ENCODE measurements at regions not wholly inside any gene's neighbourhood (a gene's known extent, or its start where the extent isn't known, plus 50 kb on each side); places are given as distances from the start of the nearest gene placed in this dataset.
"Not testable (repeated sequence)": the region's sequence is repeated elsewhere in the genome, so short reads cannot be mapped to it uniquely, and the experiment has no call there.

DNA sequence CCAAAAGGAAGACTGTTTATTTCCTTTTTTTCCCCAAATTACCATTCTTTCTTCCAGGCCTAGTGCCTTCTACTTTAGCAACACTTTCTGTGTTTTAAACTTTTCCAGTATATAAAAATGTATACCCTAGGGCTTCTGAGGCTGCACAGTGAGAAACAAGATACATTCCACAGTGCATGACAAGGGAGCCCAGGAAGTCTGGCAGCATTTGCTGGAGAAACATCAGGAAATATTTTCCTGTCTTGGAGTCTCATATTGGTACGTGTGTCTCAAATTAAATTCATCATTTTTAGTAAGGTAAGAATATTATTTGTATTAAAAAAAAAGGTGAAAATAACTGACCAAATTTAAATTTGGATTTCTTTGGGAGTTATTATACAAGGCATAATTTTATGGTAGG is 662.6 kb downstream of the RFPL4B start:
- DNase-seq, result no peak

DNA sequence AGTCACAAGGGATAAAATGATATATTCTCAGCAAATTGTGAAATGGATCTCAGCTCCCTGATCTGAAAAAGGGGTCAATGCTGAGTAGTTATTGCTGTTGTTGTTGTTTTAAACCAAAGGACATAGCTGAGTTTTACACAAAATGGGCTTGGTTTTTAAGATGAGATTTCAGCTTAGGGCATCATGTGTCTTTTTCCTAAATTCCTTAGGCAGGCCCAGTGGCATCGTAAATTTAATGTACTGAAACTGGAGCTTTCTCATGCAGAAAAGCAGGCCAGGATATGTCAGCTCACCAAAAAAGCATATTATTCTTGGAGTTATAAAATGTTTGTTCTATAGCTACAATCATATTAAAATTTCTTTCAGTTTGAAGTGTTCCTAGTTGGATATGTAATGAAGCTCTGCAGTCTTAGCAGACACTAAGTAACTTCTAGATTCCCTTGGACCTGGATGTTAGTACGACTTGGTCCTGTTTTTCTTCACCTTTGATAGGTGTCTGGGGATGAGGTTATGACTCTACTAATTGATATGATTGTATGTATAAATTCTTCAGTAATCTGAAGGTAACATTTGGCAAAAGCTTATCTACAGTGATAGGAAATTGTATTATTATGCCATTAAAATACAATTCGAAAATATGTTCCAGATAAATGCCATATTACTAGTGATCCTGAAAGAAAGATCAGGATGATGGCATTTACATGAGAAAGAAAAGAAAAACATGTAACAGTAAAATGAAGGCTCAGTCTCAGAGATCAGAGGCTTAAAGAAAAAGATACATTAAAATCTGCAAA is 663.3 kb downstream of the RFPL4B start:
- no peak for DNase-seq

DNA sequence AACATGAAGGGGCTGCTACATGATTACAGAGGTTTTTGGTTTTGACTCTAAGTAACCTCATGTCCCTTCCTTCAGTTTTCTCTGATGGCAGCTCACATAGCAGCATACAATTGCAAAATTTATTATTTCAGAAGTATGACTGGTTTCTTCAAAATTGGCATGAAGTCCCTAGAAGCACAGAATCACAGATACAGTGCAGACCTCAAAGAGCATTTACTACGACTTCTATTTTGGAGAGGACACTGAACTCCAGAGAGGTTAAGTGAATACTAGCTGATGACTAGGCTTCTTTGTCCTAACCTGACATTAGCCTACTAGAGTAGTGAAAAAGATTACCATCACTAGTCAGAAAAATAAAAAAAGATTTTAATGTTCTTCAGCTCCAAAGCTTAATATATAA is 664.3 kb downstream of the RFPL4B start:
- DNase-seq, result no peak

DNA sequence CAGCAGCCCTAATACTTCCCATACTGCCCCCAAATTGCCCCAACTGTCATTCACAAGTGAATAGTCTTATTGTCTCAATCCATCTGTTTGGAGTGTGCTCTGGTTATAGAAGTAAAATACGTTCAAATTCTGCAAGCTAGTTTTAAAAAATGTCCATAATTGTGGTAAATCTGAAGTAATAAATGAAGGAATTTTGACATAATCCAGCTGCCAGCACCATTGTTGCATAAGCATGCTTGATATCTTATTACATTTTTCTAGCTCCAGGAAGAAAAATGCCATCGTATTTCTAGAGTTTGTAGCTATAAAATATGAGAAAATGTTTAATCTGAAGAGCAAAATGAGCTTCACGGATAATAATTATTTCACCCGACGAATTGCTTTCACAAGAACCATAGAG is 664.7 kb downstream of the RFPL4B start:
- no peak for DNase-seq

DNA sequence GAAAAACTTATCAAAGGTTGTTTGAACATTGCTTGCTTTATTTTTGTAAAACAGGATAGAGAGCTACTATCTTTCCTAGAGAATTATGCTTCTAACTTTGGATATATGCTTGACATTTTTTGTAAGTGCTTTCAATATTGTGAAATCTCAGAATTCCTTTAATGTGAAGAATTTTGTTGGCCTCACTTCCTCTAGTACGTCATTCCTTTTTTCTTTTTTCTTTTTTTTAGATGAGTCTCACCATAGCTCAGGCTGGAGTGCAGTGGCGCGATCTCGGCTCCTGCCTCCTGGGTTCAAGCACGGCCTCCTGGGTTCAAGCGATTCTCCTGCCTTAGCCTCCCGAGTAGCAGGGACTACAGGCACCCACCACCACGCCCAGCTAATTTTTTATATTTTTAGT is 668.1 kb downstream of the RFPL4B start:
- DNase-seq, result no peak

DNA sequence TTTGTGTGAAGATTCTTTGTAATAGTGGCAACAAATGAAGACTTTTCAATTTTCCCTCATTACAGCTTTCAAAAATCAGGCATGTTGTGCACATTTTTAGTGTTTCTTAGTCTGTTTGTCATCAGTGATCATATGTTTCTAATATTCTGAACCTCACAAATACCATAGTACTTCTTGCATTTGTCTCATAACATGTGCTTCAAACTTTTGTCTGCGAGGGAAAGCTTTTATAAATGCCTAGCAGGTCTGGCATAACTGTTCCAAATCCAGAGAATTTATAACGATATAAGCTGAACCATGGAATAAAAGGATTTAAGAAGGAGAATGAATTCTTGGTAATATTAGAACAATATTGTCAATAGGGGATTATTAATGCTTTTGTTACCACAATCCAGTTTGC is 670.2 kb downstream of the RFPL4B start:
- DNase-seq, result no peak

DNA sequence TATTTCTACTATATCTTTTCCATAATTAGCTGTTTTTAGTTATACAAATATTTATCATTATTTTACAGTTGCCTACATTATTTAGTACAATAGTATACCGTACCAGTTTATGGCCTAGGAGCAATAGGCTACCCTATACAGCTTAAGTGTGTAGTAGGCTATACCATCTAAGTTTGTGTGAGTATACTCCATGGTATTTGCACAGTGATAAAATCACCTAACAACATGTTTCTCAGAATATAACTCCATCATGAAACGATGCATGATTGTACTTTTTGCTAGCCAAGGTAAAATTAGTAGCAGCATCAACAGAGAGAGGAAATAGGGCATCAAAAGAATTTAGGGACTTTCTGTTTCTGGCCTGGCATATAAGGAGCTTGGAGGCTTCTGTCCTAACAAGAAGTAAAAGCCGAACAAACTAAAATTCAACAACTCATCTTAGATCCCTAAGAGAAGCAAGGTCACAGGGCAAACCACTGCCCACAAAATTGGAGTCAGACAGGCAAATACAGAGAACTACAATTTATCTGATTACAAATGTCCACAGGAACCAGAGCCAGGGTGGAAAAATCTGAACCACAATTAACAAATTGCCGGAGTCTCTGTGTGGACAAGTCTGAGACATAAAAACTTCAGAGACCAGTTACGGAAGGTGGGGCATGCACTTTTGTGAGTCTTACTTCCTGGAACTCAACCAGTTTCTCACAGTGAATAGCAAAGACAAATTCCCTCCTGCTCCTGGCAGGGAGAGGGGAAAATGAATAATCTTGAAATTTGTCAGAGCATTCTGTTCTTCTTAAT is 671.4 kb downstream of the RFPL4B start:
- no peak for DNase-seq

DNA sequence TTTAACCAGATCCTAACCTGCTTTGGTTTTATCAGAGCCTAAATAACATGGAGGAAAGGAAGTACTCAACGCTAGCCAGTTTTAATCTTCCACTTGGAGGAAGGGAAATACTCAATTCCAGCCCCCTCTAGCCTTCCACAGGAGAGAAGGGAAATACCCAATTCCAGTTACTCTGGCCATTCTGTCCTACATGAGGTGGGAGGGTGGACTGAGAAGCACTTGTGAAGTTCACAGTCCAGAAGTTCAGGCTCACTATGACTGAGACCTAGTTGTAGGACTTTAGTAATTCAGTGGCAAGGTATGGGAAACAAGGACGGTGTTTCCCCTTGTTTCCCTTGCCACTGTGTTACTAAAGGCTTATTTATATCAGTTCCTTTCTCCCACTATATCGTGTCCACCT is 672.0 kb downstream of the RFPL4B start:
- DNase-seq, result no peak

DNA sequence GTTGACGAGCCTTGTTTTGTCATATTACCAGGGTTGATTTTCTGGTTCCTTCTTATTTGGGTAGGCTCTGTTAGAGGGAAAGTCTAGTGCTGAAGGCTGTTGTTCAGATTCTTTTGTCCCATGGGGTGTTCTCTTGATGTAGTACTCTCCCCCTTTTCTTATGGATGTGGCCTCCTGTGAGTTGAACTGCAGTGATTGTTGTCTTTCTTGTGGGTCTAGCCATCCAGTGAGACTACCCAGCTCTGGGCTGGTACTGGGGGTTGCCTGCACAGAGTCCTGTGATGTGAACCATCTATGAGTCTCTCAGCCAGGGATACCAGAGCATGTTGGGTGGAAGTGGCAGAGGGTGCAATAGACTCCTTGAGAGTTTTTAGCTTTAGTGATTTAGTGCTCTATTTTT is 680.6 kb downstream of the RFPL4B start:
- DNase-seq, result no peak

DNA sequence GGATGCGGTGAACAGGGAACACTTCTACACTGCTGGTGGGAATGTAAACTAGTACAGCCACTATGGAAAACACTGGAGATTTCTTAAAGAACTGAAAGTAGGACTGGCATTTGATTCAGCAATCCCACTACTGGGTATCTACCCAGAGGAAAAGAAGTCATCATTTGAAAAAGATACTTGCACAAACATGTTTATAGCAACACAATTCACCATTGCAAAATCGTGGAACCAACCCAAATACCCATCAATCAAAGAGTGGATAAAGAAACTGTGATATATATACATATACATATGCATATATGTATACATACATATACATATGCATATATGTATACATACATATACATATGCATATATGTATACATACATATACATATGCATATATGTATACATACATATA is 682.0 kb downstream of the RFPL4B start:
- not testable (repeated sequence) for DNase-seq

DNA sequence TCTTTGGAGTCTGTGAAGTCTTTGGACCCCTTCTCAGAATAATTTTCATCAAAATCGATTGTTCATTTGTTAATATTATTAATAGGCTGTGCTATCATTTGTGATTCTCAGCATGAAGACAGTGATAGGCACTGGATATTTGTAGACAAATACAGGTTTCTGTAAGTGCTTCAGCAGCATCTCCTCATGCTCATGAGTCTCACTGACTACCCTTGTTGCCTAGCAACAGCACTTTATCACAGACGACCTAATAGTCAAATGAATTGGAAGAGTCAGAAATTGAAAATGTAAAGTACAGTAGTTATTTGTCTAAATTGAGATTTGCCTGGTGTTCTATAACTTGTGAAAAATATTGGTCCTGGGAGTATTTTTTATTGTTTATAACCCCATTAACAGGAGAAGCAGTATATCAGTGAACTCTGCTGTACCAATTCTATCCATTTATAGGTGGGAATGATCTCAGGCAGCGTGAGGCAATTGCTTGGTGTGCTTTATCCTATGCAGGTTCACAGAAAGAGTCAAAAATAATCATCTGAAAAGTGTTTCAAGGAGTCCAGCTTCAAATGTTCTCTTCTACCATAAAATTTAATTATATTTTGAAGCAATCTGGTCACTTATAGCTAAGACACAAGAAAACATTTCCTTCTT is 684.6 kb downstream of the RFPL4B start:
- no peak for DNase-seq

DNA sequence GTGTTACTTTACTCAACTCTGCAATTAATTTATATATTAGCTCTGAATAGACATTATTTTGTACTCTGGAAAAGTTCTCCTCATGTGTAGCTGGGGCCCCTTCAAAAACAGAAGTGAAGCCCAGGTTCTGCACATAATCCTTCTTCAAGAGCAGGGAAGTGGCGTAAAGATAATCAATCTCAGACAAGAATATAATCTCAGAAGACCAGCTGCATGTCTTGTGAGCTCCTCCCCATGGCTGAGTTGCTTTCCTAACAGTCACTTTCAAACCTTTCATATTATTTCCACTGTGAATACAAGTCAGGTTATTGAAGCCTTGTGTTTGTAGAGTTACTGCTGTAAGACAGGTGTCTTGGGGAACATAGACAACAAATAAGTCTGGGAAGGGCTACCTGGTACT is 691.9 kb downstream of the RFPL4B start:
- no peak for DNase-seq

DNA sequence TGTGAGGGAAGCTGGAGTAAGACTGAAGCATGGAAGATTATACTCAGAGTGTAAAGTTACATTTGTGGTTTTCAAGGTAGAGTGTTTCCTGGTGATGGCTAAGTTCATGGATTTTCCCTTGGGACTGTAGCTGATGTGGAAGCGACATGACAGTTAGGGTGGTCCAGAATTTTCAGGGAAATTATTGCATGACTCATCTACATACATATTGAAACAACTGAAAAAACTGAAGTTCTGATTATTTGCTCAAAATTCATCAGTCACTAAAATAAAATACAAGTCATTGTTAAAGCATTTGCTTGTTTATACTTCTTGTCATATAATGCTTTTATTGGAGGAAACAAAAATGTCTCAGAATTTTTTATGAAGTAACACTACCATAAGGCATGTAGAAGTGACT is 700.0 kb downstream of the RFPL4B start:
- DNase-seq, result no peak

DNA sequence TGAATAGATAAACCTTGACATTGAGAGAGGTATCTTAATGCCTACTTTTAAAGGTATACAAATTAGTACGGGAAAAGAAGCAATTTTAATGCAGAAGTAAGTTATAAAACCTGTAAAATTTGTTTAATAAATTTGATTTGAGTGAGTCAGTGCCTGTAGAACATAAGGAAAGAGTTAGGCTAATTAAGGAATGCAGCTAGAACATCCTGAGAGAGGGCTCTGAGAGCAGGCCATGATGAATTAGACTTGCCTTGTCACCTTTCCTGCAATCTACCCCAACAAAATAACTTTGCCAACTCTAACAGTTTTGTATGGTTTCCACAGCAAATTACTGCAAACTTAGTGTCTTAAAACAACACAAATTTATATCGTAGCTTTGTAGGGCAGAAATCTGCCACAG is 700.8 kb downstream of the RFPL4B start:
- no peak for DNase-seq

DNA sequence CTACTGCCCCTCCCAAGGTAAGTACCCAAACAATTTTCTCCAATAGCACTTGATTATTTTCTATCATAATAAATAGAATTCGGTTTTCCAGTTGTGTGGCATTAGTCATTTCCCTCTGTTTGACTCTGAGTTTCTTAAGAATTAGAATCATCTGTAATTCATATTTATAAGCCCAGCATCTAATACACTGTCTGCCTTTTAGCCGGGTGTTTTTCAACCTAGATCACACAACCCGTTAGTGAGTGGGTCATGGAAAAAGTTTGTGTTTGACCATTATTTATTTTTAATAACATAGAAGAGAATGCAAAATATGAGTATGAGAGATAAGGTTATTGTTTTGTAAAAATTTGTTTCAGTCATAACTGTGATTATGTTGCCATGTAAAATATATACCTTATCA is 701.6 kb downstream of the RFPL4B start:
- DNase-seq, result no peak

DNA sequence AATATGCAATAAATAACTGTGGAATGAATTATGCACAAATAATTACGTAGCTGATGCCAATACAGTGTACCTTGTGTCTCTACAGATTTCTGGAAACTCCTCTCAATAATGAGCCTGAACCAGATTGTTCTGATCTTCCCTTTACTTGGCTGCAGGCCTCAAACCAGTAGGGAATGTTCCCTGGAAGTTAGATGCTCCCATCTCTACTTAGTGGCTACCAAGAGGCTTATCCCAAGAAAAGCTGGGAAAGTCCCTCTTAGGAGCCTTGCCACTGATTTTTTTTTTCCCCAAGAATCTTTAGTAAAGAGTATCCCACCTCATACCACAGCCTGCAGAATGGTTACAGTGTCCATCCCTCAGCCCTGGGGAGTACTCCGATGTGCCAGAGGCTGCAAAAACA is 702.1 kb downstream of the RFPL4B start:
- no peak for DNase-seq

DNA sequence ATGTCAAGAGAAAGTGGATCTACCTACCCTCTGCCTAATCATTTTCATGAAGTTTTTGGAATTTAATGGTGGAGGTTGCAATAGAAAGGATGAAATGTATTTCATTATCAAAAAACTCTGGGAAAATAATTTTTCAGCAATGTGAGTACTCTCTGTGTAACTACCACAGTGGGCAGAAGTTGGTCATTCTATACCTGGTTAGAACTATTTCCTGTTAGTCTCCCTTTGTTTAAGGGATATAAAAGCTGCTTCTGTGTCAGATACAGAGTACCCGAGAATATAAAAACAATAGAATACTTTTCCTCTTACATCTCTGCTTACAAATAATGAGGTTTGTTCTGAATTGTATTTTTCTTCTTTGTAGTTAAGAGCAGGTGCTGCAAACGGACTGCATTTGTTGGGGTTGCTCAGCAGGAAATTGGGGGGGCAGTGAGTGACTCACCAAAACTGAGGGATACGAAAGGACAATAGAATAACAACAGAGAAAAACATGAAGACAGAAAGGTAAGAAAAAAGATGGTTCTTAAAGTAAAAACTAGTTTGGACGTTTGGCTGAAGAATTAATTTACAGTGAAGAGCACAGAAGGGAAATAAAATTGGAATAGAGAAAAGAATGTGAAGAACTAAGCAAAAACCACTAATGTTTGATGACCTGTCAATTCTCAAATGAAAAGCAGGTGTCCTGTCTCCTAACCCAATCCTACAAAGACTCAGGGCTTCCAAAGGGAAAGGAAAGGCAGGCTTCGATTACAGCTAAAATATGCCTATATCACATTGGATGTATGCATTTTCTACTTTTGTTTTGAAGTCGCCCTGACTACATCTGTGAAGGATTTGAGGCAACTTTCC is 703.1 kb downstream of the RFPL4B start:
- no peak for DNase-seq

DNA sequence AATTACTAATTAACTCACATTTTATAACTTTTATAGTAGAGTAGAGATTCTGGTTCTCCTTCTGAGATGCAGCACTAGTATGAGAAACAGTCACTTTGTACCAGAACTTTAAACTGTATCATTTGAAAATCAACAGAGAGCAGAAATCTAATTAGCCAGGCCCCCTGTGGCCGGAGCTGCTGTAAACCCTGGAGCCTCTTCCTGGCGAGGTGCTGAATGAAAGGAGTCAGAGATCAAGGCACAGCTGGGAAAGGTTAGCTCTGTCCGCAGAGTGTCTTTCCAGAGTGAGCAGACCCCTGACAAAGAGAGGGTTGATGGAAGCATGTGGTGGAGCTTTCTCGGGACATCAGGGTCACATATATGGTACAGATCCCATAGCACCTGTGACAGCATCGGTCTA is 703.8 kb downstream of the RFPL4B start:
- no peak for DNase-seq

DNA sequence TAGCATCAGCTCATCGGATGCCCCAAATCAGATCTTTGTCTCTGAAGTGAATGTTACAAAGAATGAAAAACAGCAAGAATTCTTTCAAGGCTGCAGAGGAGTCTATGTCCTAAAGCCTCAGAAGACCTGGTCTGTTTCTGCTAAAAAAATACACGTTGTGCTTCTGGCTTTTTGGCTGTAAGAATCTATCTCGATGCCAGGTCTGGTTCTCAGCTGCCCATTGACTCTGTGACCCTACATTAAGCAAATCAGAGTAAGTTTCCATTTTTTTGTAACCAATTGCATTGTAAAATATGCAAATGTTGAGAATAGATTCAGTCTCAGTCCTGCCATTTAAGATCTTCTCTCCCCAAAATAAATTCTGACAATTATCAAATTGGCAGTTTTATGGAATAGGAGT is 705.4 kb downstream of the RFPL4B start:
- DNase-seq, result no peak

DNA sequence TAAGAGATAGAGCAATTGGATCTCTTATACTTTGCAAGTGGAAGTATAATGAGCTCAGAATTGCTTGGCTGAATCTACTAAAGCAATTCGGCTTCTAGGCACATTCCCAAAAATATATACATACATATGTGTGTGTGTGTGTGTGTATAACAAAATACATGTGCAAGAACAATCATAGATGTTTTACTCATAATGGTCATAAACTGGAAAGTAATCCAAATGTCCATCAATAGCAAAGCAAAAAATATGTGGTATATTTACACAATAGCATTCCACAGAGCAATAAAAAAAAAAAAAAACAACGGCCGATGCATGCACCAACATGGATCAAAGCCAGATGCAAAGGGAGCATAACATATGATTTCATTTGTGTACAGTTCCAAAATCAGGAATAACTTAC is 707.9 kb downstream of the RFPL4B start:
- no peak for DNase-seq

DNA sequence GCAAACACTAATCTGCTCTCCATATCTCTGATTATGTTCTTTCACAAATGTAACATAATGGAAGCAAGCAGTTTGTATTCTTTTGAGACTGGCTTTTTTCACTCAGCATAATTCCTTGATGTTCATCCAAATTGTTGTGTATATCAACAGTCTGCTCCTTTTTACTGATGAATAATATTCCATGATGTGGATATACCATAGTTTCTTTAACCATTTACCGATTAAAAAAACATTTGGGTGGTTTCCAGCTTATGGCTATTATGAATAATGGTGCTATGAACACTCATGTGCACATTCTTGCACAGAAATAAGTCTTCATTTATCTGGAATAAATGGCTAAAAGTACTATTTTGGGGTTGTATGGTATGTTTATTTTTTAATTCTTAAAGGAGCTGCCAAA is 708.9 kb downstream of the RFPL4B start:
- DNase-seq, result no peak

DNA sequence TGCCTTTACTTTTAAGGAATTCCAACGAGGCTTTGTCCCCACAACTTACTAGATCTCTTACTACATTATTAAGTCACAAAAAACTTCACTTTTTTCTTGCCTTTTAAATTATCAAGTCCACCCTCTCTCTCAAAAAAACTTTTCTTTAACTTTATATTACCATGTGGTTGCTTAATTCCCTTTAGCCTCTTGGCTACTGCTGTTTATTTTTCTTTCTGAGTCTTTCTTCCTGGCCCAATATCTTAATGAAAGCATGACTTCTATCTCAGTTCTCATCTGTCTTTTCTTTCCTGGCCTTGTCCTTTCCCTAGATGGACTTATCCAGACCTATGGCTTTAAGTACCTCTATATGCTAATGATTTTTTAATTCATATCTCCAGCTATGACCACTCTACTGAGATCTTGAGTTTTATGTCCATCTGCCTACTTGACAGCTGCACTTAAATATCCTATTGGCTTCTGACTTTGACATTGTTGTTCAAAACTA is 710.5 kb downstream of the RFPL4B start:
- DNase-seq, result no peak

DNA sequence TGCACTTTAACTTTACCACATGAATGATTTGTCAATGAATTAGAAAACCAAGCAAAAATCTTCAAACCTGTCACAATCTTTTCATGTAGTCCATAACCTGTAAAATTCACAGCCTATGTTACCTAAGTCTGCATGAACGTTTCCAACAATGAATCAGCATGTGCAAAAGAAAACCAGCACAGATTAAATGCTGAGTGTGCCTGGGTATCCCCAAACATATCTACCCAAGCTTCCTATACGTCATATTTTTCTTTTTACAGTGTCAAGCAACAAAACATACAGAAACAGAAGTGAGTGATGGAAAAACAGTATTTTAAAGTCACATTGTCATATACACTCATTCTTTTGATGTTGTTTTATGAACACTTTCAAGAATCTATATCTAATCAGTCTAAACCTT is 713.5 kb downstream of the RFPL4B start:
- DNase-seq, result no peak
